ENCODE measurements at regions not wholly inside any gene's neighbourhood (a gene's known extent, or its start where the extent isn't known, plus 50 kb on each side); places are given as distances from the start of the nearest gene placed in this dataset.

DNA sequence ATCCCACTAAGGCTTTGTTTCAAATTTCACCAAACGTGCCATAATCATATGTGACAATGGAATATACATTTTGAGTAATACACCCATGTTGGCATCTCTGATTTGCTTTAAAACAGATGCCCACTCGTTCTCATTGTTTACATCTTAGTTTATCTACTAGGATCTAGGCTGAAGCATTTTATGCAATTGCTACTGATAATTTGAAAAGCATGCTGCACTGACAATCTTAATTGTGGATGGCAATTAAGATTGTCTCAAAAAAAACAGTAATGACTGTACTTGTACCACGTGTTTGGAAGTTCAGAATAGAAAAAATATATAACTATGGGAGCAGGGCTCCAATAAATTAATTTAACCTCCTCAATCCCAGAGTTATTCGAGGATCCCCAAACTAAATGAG, 136.8 kb downstream of the CRPPA start:
- H3K4me2 ChIP-seq (ENCODE audit: extremely low read depth, insufficient read depth, low read length): no peak overlapping the region
- TF ChIP-seq EZH2 (IDR thresholded peaks at IDR 0.05; ENCODE audit: low read length, missing control alignments) (no peak), CTCF (conservative IDR thresholded peaks at IDR 0.05 in 1 of 2, IDR thresholded peaks at IDR 0.05 in 1 of 2; ENCODE audit: low read depth in 1 of 2, low read length in 2 of 2) (no peak)
- no peaks in the 10 kb centered on the region for H3K27me3 ChIP-seq (ENCODE audit: control insufficient read depth, insufficient read depth, low read length)
- no peaks in the 10 kb centered on the region for H3K9me3 ChIP-seq (ENCODE audit: control insufficient read depth, insufficient read depth, low read depth, low read length)
- H4K20me1 ChIP-seq (ENCODE audit: control insufficient read depth, extremely low read depth, insufficient read depth, low read length): no peaks in the 10 kb centered on the region
- H2AFZ ChIP-seq (ENCODE audit: low read length): no peak overlapping the region
- no peak for DNase-seq (ENCODE audit: low read depth in 2 of 2)
- no peaks in the 10 kb centered on the region for H3K79me2 ChIP-seq (ENCODE audit: control insufficient read depth, insufficient read depth, low read length)
- no peaks in the 10 kb centered on the region for H3K36me3 ChIP-seq (ENCODE audit: control insufficient read depth, insufficient read depth, low read length)
- H3K27ac ChIP-seq (ENCODE audit: insufficient read depth, low read length): no peak overlapping the region
- H3K9ac ChIP-seq (ENCODE audit: insufficient read depth, low read length): no peak overlapping the region
- H3K4me3 ChIP-seq (replicated peaks in 1 of 4; ENCODE audit: control extremely low read depth in 1 of 4, insufficient read depth in 1 of 4, low read depth in 3 of 4, low read length in 4 of 4): no peak overlapping the region
- H3K4me1 ChIP-seq (ENCODE audit: control insufficient read depth, extremely low read depth, insufficient read depth, low read length): no peaks in the 10 kb centered on the region

DNA sequence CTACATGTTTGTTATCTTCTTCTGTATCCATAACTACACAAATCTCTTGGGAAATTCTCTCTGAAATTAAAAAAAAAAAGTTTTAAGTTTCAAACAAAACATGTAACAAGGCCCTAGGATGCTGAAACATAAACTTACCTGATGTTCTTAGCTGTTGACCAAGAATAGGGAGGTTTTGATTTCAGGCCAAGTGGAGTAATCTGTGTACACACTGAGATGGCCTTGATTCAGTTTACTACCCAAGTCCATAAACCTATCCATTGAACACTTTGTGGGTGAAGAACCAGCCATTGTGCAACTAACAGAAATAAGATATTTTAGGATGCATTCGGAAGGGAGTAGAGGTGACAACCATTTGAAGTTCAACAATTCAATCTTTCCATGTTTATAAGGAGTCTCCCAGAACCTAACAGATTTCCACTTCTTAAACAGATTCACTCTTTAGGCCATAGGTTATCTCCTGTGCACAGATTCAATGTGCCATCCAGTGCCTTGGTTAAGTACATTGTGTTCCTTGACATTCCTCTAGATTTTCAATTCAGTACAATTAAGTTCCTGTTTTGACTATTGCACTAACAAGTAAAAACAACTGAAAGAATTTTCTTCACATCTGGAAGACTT, 143.1 kb downstream of the CRPPA start:
- Histone ChIP-seq H3K4me1 (ENCODE audit: control insufficient read depth, extremely low read depth, insufficient read depth, low read length) (no peaks in the 10 kb centered on the region), H3K27ac (ENCODE audit: insufficient read depth, low read length) (no peak overlapping the region), H3K9me3 (ENCODE audit: control insufficient read depth, insufficient read depth, low read depth, low read length) (no peaks in the 10 kb centered on the region), H2AFZ (ENCODE audit: low read length) (no peak overlapping the region), H3K9ac (ENCODE audit: insufficient read depth, low read length) (no peak overlapping the region), H3K79me2 (ENCODE audit: control insufficient read depth, insufficient read depth, low read length) (no peaks in the 10 kb centered on the region), H4K20me1 (ENCODE audit: control insufficient read depth, extremely low read depth, insufficient read depth, low read length) (no peaks in the 10 kb centered on the region), H3K27me3 (ENCODE audit: control insufficient read depth, insufficient read depth, low read length) (no peaks in the 10 kb centered on the region), H3K4me2 (ENCODE audit: extremely low read depth, insufficient read depth, low read length) (no peak overlapping the region), H3K4me3 (replicated peaks in 1 of 4; ENCODE audit: control extremely low read depth in 1 of 4, insufficient read depth in 1 of 4, low read depth in 3 of 4, low read length in 4 of 4) (no peak overlapping the region), H3K36me3 (ENCODE audit: control insufficient read depth, insufficient read depth, low read length) (no peaks in the 10 kb centered on the region)
- TF ChIP-seq CTCF (conservative IDR thresholded peaks at IDR 0.05 in 1 of 2, IDR thresholded peaks at IDR 0.05 in 1 of 2; ENCODE audit: low read depth in 1 of 2, low read length in 2 of 2): no peak
- no peak for TF ChIP-seq EZH2 (IDR thresholded peaks at IDR 0.05; ENCODE audit: low read length, missing control alignments)
- DNase-seq (ENCODE audit: low read depth in 2 of 2): no peak

GRCh38 chr7:16271990-16272665, 149.2 kb downstream of the CRPPA start:
- Histone ChIP-seq H3K27ac (ENCODE audit: insufficient read depth, low read length) (no peak overlapping the region), H3K27me3 (ENCODE audit: control insufficient read depth, insufficient read depth, low read length) (no peaks in the 10 kb centered on the region), H2AFZ (ENCODE audit: low read length) (no peak overlapping the region), H3K4me2 (ENCODE audit: extremely low read depth, insufficient read depth, low read length) (no peak overlapping the region), H3K4me1 (ENCODE audit: control insufficient read depth, extremely low read depth, insufficient read depth, low read length) (peaks cover 2% of the 10 kb centered on the region), H3K79me2 (ENCODE audit: control insufficient read depth, insufficient read depth, low read length) (no peaks in the 10 kb centered on the region), H3K9ac (ENCODE audit: insufficient read depth, low read length) (no peak overlapping the region), H3K36me3 (ENCODE audit: control insufficient read depth, insufficient read depth, low read length) (no peaks in the 10 kb centered on the region), H3K4me3 (replicated peaks in 1 of 4; ENCODE audit: control extremely low read depth in 1 of 4, insufficient read depth in 1 of 4, low read depth in 3 of 4, low read length in 4 of 4) (no peak overlapping the region), H3K9me3 (ENCODE audit: control insufficient read depth, insufficient read depth, low read depth, low read length) (no peaks in the 10 kb centered on the region), H4K20me1 (ENCODE audit: control insufficient read depth, extremely low read depth, insufficient read depth, low read length) (no peaks in the 10 kb centered on the region)
- DNase-seq (ENCODE audit: low read depth in 2 of 2): peak in 1 of 2 donors; percentile 69
- no peak for TF ChIP-seq CTCF (conservative IDR thresholded peaks at IDR 0.05 in 1 of 2, IDR thresholded peaks at IDR 0.05 in 1 of 2; ENCODE audit: low read depth in 1 of 2, low read length in 2 of 2)
- TF ChIP-seq EZH2 (IDR thresholded peaks at IDR 0.05; ENCODE audit: low read length, missing control alignments): no peak
